ENCODE measurements at regions not wholly inside any gene's neighbourhood (a gene's known extent, or its start where the extent isn't known, plus 50 kb on each side); places are given as distances from the start of the nearest gene placed in this dataset.
"Not testable (repeated sequence)": the region's sequence is repeated elsewhere in the genome, so short reads cannot be mapped to it uniquely, and the experiment has no call there.

- Histone ChIP-seq H3K4me1 (peaks cover 12 to 16% of the 10 kb centered on the region in 2 donors), H3K36me3 (no peaks in the 10 kb centered on the region), H3K27ac (no peak overlapping the region), H3K4me3 (replicated peaks in 1 of 3) (no peak overlapping the region), H3K9me3 (no peaks in the 10 kb centered on the region), H3K27me3 (no peaks in the 10 kb centered on the region)
- WGBS, 2 donors: 97% methylated on average over 4 of the region's 4 CpGs
- TF ChIP-seq CTCF (IDR thresholded peaks at IDR 0.05) (no peak), POLR2A (IDR thresholded peaks at IDR 0.05) (no peak)
- no peak for DNase-seq
- intact Hi-C loops (cut with DNase I): no loop called here
These were observed 162.5 kb upstream of the JUN start for GRCh38 chr1:58946390-58946789.

DNA sequence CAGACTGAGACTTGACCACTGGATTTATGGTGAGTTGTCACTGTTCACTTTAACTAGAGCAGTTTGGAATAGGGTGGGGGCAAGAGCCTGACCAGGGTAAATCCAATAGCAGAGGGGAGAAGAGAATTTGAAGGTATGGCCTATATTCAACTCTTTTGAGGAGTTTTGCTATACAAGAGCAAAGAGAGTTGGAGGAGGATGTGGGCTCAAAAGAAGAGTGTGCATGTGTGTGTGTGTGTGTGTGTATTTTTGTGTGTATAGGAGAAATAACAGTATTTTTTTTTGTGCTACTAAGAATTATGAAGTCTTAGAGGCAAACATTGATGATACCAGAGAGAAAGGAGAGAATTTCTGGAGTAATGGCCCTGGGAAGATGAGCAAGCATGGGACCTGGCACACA, 164.8 kb upstream of the JUN start:
- intact Hi-C loops (cut with DNase I): no loop called here
- no peaks in the 10 kb centered on the region for H3K4me1 ChIP-seq
- H3K27me3 ChIP-seq: no peaks in the 10 kb centered on the region
- no peak for DNase-seq
- H3K27ac ChIP-seq: no peak overlapping the region
- H3K36me3 ChIP-seq: no peaks in the 10 kb centered on the region
- H3K9me3 ChIP-seq: no peaks in the 10 kb centered on the region
- no peak overlapping the region for H3K4me3 ChIP-seq (replicated peaks in 1 of 3)
- TF ChIP-seq CTCF (IDR thresholded peaks at IDR 0.05): no peak
- TF ChIP-seq POLR2A (IDR thresholded peaks at IDR 0.05): no peak

GRCh38 chr1:58949551-58950220, 165.8 kb upstream of the JUN start:
- DNase-seq: no peak
- Histone ChIP-seq H3K4me1 (no peaks in the 10 kb centered on the region), H3K27ac (no peak overlapping the region), H3K9me3 (no peaks in the 10 kb centered on the region), H3K4me3 (replicated peaks in 1 of 3) (no peak overlapping the region), H3K27me3 (no peaks in the 10 kb centered on the region), H3K36me3 (no peaks in the 10 kb centered on the region)
- 96 to 99% methylated on average over 1 to 3 of the region's 3 CpGs for WGBS, 2 donors
- intact Hi-C loops (cut with DNase I): no loop called here
- no peak for TF ChIP-seq CTCF (IDR thresholded peaks at IDR 0.05)
- TF ChIP-seq POLR2A (IDR thresholded peaks at IDR 0.05): no peak

DNA sequence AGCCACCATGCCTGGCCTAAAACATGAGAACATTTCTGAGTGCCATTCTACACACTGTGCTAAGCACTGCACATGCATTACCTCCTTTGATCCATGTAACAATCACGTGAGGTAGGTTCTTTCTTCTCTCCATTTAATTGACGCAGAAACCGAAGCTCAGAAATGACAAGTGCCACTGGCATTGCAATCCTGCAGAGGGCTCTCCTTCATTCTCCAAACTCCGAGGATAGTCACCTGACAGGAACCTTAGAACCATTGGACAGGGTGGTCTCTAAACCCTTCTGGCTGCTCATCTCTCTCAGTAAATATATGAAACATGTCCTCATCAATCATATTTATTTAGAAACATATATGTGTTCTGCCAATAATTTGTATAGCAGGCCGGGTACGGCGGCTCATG, 167.1 kb upstream of the JUN start:
- Histone ChIP-seq H3K4me1 (no peaks in the 10 kb centered on the region), H3K4me3 (replicated peaks in 1 of 3) (no peak overlapping the region), H3K27me3 (no peaks in the 10 kb centered on the region), H3K9me3 (no peaks in the 10 kb centered on the region), H3K36me3 (no peaks in the 10 kb centered on the region), H3K27ac (no peak overlapping the region)
- TF ChIP-seq POLR2A (IDR thresholded peaks at IDR 0.05) (no peak), CTCF (IDR thresholded peaks at IDR 0.05) (no peak)
- DNase-seq: no peak
- intact Hi-C loops (cut with DNase I): no loop called here
- WGBS, 2 donors: 94 to 95% methylated on average over 7 of the region's 7 CpGs

DNA sequence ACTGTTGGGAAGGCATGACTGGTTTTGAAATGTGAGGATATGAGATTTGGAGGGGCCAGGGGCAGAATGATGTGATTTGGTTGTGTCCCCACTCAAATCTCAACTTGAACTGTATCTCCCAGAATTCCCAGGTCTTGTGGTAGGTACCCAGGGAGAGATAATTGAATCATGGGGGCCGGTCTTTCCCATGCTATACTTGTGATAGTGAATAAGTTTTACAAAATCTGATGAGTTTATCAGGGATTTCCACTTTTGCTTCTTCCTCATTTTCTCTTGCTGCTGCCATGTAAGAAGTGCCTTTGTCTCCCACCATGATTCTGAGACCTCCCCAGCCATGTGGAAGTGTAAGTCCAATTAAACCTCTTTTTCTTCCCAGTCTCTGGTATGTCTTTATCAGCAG, 170.1 kb upstream of the JUN start:
- H3K9me3 ChIP-seq; H3K27ac ChIP-seq; H3K4me3 ChIP-seq (replicated peaks in 1 of 3); DNase-seq; H3K36me3 ChIP-seq; intact Hi-C loops (cut with DNase I); H3K4me1 ChIP-seq; H3K27me3 ChIP-seq: not testable (repeated sequence)
- WGBS, 2 donors: 94 to 100% methylated on average over 1 of the region's 1 CpG

GRCh38 chr1:58963287-58963686, 179.4 kb upstream of the JUN start:
- H3K36me3 ChIP-seq; H3K27me3 ChIP-seq; DNase-seq; H3K27ac ChIP-seq; H3K4me3 ChIP-seq (replicated peaks in 1 of 3); H3K9me3 ChIP-seq; intact Hi-C loops (cut with DNase I): not testable (repeated sequence)
- H3K4me1 ChIP-seq: peaks cover 15 to 16% of the 10 kb centered on the region in 2 donors
- WGBS, 2 donors: 93 to 95% methylated on average over 2 of the region's 2 CpGs

Measured in thyroid gland (tissue), 4 donors.